ENCODE measurements at regions not wholly inside any gene's neighbourhood (a gene's known extent, or its start where the extent isn't known, plus 50 kb on each side); places are given as distances from the start of the nearest gene placed in this dataset.

- no peak overlapping the region for H2AFZ ChIP-seq (ENCODE audit: low read length)
- TF ChIP-seq EZH2 (optimal IDR thresholded peaks at IDR 0.05; ENCODE audit: low read depth, low read length) (no peak), CTCF (IDR thresholded peaks at IDR 0.05; ENCODE audit: low read length) (no peak), EZH2phosphoT487 (IDR thresholded peaks at IDR 0.05; ENCODE audit: low read length) (no peak)
- no peaks in the 10 kb centered on the region for H4K20me1 ChIP-seq (ENCODE audit: insufficient read depth, low read length)
- no peak overlapping the region for H3K4me3 ChIP-seq (ENCODE audit: low read length)
- no peaks in the 10 kb centered on the region for H3K36me3 ChIP-seq (replicated peaks; ENCODE audit: insufficient read depth, low read length)
- no peaks in the 10 kb centered on the region for H3K9me2 ChIP-seq (replicated peaks; ENCODE audit: insufficient read depth, low read length)
- H3K79me2 ChIP-seq (ENCODE audit: low read length): no peaks in the 10 kb centered on the region
- no peak for DNase-seq
- no peak overlapping the region for H3K9ac ChIP-seq (ENCODE audit: low read length)
- no peaks in the 10 kb centered on the region for H3K27me3 ChIP-seq (replicated peaks; ENCODE audit: insufficient read depth, low read length)
- H3K4me1 ChIP-seq (ENCODE audit: low read length): no peaks in the 10 kb centered on the region; the same call in 1 of the 2 replicates
- H3K9me3 ChIP-seq (replicated peaks; ENCODE audit: insufficient read depth, low read length): no peaks in the 10 kb centered on the region
- H3F3A ChIP-seq (ENCODE audit: insufficient read depth, low read length): no peaks in the 10 kb centered on the region
- H3K27ac ChIP-seq (ENCODE audit: low read length): no peak overlapping the region
- no peak overlapping the region for H3K4me2 ChIP-seq (ENCODE audit: low read depth, low read length)
Measured at GRCh38 chr21:35838987-35839763, 221.2 kb downstream of the SETD4 start.

GRCh38 chr21:35838350-35838749 lies 222.0 kb downstream of the SETD4 start:
- no peak for DNase-seq
- Histone ChIP-seq H3F3A (ENCODE audit: insufficient read depth, low read length) (no peaks in the 10 kb centered on the region), H2AFZ (ENCODE audit: low read length) (no peak overlapping the region), H3K9me3 (replicated peaks; ENCODE audit: insufficient read depth, low read length) (no peaks in the 10 kb centered on the region), H3K4me1 (ENCODE audit: low read length) (no peaks in the 10 kb centered on the region; the same call in 1 of the 2 replicates), H3K9ac (ENCODE audit: low read length) (no peak overlapping the region), H3K27me3 (replicated peaks; ENCODE audit: insufficient read depth, low read length) (no peaks in the 10 kb centered on the region), H3K4me2 (ENCODE audit: low read depth, low read length) (no peak overlapping the region), H3K79me2 (ENCODE audit: low read length) (no peaks in the 10 kb centered on the region), H3K9me2 (replicated peaks; ENCODE audit: insufficient read depth, low read length) (no peaks in the 10 kb centered on the region), H3K36me3 (replicated peaks; ENCODE audit: insufficient read depth, low read length) (no peaks in the 10 kb centered on the region), H3K27ac (ENCODE audit: low read length) (no peak overlapping the region), H4K20me1 (ENCODE audit: insufficient read depth, low read length) (no peaks in the 10 kb centered on the region), H3K4me3 (ENCODE audit: low read length) (no peak overlapping the region)
- TF ChIP-seq EZH2phosphoT487 (IDR thresholded peaks at IDR 0.05; ENCODE audit: low read length) (no peak), EZH2 (optimal IDR thresholded peaks at IDR 0.05; ENCODE audit: low read depth, low read length) (no peak), CTCF (IDR thresholded peaks at IDR 0.05; ENCODE audit: low read length) (no peak)

GRCh38 chr21:35833991-35834390 lies 226.3 kb downstream of the SETD4 start:
- H4K20me1 ChIP-seq (ENCODE audit: insufficient read depth, low read length): no peaks in the 10 kb centered on the region
- no peaks in the 10 kb centered on the region for H3K9me3 ChIP-seq (replicated peaks; ENCODE audit: insufficient read depth, low read length)
- no peak overlapping the region for H2AFZ ChIP-seq (ENCODE audit: low read length)
- no peak overlapping the region for H3K4me3 ChIP-seq (ENCODE audit: low read length)
- no peak overlapping the region for H3K9ac ChIP-seq (ENCODE audit: low read length)
- no peaks in the 10 kb centered on the region for H3K79me2 ChIP-seq (ENCODE audit: low read length)
- no peaks in the 10 kb centered on the region for H3K27me3 ChIP-seq (replicated peaks; ENCODE audit: insufficient read depth, low read length)
- H3K27ac ChIP-seq (ENCODE audit: low read length): no peak overlapping the region
- no peak for TF ChIP-seq CTCF (IDR thresholded peaks at IDR 0.05; ENCODE audit: low read length)
- no peak for TF ChIP-seq EZH2 (optimal IDR thresholded peaks at IDR 0.05; ENCODE audit: low read depth, low read length)
- no peak for TF ChIP-seq EZH2phosphoT487 (IDR thresholded peaks at IDR 0.05; ENCODE audit: low read length)
- H3F3A ChIP-seq (ENCODE audit: insufficient read depth, low read length): no peaks in the 10 kb centered on the region
- no peak for DNase-seq
- no peaks in the 10 kb centered on the region for H3K4me1 ChIP-seq (ENCODE audit: low read length)
- no peaks in the 10 kb centered on the region for H3K9me2 ChIP-seq (replicated peaks; ENCODE audit: insufficient read depth, low read length)
- no peak overlapping the region for H3K4me2 ChIP-seq (ENCODE audit: low read depth, low read length)
- no peaks in the 10 kb centered on the region for H3K36me3 ChIP-seq (replicated peaks; ENCODE audit: insufficient read depth, low read length)
